Frontal cortex (tissue), 3 donors: ENCODE measurements at regions not wholly inside any gene's neighbourhood (a gene's known extent, or its start where the extent isn't known, plus 50 kb on each side); places are given as distances from the start of the nearest gene placed in this dataset.

ENCODE experiments used
- DNase-seq, 2 donors: peaks; one replicate each; pipeline ENCODE4 v3.0.0; 2012; ENCODE audit warnings: low spot score in 2 of 2
- FAIRE-seq: peaks from 2 replicates; lab custom pipeline; 2012; peaks lifted over from hg19 to GRCh38; lab: Jason Lieb, UNC
- donor health status: control.
- donor health status: control.
- donor health status: control.

DNA sequence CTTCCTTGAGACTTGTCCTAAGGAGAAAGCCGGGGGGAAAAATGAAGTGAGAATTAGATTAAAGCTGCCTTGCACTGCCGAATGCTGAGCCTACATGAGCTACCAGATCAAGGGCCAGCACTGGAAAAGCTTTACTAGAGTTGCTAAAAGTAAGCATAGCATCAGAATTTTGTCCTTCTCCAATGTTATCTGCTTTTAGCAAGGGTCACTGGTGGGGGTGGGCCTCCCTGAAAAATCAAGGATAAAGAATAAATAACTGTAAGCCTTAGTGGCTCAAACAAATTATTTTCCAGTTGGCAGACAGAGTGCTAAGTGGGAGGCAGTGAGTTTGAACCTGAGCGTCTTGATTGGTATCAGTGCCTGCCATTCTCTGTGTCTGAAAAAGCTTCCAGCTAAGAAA is 310.5 kb upstream of the PITX2 start:
- no peak for DNase-seq
- no peak for FAIRE-seq

- DNase-seq (no peak), FAIRE-seq (no peak)
Measured at GRCh38 chr4:110944501-110944900, 321.6 kb upstream of the PITX2 start.

DNA sequence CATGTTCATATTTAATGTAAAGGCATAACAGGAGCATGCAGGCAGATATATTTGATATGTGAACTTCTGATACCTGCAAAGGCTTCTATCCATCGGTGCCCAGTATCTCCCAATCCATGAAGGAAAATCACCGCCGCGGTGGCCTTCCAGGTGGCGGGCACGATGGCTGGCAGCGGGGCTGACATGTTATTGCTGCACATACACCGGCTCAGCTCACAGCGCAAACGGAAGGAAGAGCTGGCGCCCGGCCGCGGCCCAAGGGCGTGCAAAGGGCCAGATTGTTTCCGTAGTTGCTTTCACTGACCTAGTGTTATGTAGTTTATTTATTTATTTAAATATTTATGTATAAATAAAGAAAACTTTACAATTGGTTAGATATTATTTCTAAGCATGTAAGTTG is 322.7 kb upstream of the PITX2 start:
- FAIRE-seq, result no peak
- no peak for DNase-seq

DNA sequence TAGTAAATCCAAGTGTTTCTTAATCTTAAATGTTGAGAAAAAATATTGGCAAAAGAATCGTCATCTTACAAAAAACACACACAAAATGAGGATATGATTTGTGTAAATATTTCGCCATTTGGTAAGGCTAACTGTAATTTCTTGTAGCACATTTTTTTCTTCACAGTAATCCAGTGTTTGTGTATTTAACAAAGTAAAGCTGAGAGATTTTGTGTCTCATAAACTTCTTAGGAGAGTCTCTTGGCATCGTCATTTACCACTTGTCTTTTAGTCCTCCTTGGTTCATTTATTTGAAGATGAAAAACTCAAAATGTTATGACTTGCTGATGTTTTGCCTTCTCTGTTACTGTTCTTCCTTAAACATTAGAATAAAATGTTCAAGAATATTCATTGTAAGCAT is 326.7 kb upstream of the PITX2 start:
- FAIRE-seq (no peak), DNase-seq (no peak)

- DNase-seq, result no peak
- FAIRE-seq, result no peak
Measured at GRCh38 chr4:110950731-110951130, 327.9 kb upstream of the PITX2 start.

DNA sequence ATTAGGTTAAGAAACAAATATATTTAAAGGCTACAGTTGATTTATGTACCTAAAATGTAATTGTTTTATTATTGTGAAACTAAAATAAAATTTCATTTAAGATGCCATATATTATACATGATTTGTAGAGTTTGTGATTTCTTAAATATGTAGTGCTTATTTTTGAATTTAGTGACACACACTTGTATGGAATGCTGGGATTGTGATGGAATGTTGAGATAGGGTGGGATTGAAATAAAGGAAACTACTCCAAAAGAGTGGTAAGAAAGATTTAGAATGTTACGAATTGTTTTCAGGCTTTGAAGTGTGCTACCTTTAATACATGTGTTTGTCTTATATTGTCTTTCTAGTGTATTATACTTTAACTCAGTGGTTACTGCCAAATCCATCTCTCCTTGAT is 330.3 kb upstream of the PITX2 start:
- no peak for FAIRE-seq
- DNase-seq, result no peak

DNA sequence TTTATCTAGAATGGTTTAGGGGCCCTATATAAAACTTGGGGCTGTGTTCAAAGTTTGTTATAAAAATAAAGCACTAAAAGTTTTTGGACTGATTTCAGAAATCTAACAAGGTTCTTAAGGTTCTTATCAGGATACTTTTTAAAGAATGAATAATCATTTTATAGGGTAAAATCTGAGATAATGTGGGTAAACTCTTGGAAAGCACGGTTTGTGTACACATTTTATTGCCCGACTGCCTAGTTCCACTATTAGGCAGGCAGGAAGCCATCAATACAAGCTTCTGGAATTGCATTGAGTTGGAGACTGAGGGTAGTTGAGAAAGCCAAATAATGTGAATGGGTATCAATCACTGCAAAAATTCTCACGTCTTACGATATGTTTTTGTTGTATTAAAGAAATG is 331.0 kb upstream of the PITX2 start:
- DNase-seq (no peak), FAIRE-seq (no peak)

DNA sequence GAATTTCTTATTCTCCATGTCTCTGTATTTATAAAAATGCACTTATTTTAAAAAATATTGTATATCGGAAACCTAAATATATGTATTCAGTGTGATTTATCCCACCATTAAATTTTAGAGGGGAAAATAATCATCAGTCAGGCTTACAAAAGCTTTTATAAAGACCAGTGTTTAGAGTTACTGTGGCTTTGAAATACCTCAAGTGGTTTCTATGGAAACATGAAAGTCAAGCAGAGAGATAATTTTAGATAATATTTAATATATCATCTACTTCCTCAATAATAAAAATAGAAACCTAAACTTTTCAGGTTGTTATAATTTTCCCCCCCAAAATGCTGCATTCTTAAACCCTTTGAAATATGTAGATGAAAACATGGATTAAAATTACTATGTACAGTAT is 332.9 kb upstream of the PITX2 start:
- DNase-seq, result no peak
- FAIRE-seq, result no peak

DNA sequence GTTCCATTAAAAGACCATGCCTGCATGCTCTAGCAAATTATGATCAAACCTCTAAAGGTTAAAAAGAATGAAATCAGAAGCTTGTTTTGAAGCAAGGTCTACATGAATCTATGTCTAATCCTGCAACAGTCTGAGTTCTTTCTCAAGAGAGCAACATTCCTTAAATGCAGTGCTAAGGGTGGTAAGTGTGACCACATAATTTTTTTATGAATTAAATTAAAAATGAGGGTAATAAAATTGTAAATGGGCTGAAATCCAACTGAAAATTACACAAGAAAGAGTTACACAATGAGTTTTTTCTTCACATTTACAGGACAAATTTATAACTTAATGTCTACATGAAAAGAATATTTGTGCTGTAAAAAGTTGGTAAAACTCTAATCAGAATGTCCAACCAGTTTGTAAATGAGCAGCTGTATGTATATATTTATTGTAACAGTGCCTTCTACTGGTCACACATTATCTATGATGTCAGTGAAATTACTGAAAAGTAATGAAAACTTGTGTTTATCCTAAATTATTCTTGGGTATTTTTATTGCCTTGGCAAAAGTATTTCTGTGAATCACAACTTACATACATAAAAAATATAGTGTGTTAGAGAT is 336.3 kb upstream of the PITX2 start:
- no peak for DNase-seq
- no peak for FAIRE-seq

DNA sequence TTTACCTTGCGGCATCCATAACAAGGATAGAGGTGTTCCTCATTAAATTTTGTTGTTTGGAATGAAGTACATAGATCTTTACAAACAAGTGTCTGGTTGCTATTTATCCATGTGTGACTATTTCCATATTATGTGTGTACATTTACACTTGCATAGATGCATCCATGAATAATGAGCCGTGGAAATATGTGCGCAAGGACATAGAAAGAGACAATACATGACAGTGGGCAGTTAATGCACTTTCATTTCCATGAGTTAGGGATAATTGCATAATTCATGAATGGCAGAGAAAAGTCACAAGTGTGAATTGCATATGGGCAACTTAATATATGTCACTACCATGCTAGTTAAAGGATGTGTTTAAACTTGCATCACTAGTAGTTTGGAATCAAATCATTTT is 338.2 kb upstream of the PITX2 start:
- FAIRE-seq (no peak), DNase-seq (no peak)

- DNase-seq (no peak), FAIRE-seq (no peak)
Measured at GRCh38 chr4:110962616-110963015, 339.7 kb upstream of the PITX2 start.

GRCh38 chr4:110963662-110964280 is 340.9 kb upstream of the PITX2 start:
- DNase-seq (no peak), FAIRE-seq (no peak)

GRCh38 chr4:110967936-110968335 is 345.1 kb upstream of the PITX2 start:
- DNase-seq (no peak), FAIRE-seq (no peak)

DNA sequence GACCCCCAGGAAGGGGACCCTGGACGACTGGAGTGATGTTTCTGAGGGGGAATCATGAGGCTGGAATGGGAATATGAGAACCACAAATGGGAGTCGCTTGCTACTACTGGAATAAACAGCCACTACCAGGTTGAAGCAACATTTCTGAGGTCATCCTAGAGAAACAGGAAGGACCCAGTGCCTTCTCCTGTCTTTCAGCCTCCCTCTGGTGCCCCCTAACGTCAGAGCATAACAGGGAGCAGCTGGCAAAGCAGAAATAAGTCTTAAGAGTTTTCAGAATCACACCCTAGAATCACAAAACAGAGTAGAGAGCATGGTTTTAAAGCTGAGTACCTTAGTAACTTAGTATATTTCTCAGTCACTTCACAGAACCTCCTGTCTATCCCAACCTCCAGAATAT is 347.8 kb upstream of the PITX2 start:
- DNase-seq (no peak), FAIRE-seq (no peak)

DNA sequence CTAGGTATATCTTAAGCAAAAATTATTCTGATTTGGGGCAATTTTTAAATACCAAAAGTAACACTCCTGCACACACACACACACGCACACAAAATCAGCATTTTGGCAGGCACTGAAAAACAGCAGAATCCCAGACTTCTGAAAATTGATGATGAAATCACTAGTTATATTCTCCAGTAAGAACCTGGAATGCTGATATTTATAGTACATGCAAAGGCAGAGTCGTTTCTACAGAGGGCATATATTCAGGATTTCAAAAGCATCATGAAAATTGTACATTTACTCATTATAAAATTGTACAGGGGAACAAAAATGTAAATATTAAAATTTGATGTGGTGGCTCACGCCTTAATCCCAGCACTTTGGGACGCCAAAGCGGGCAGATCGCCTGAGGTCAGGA is 352.5 kb upstream of the PITX2 start:
- FAIRE-seq (no peak), DNase-seq (no peak)

- FAIRE-seq (no peak), DNase-seq (no peak)
Measured at GRCh38 chr4:110977554-110977953, 354.7 kb upstream of the PITX2 start.

DNA sequence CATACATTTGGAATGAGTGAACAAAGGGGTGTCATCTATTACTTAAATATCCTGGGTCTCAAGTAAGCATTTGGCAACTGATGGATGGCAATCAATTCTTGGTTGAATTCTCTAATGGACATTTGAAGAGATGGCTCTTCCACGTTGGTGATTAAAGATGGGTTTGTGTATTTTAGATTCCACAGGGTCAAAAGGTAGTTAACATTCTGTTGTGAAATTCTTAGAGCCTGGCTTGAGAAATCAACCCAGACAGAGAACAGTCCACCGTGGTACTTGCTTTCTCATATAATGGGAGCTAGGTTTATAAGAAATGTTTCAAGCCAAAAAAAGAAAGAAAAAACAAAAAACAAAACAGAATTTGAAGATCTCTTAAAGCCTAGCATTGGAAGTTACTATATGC is 355.9 kb upstream of the PITX2 start:
- DNase-seq, result no peak
- FAIRE-seq, result no peak

DNA sequence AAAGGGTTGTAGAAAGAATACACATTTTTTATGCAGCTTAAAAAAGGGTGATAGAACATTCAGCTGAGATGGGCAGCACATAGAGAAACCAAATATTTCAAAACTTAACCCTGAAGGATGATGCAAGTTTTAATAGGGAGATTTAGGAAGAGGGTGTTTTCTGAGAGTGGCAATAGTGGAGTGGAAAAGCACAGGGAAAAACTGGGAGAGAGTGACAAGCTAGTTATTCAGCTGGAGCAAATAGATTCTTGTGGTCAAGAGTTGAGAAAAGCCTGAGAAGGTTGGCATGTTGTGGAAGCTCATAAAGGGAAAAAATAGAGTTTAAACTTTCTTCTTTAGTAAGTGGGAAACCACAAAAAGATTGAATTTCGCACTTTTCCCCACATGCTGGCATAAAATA is 359.6 kb upstream of the PITX2 start:
- DNase-seq, result no peak
- no peak for FAIRE-seq

GRCh38 chr4:110988722-110989121 is 365.8 kb upstream of the PITX2 start:
- FAIRE-seq, result no peak

DNA sequence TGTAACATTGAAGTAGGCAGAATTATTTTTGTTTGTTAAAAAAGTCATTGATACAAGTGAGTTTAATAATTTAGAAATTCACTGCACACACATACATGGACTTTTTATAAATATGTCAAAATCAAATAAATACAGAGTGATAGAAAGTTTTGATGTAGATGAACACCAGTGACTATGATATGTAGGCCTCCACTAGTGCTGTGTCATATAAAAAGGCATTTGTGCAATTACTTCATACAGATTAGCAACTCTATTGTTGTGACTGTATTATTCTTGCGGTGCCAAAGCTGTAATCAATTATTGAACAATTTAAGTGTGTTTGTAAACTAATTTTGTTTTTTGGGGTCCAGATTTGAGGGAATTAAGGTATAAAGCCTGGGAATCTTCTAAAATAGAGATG is 366.2 kb upstream of the PITX2 start:
- no peak for DNase-seq
- no peak for FAIRE-seq

More at GRCh38 chr4:110988722-110989121, 365.8 kb upstream of the PITX2 start:
- DNase-seq, result no peak

GRCh38 chr4:110994781-110995180 is 371.9 kb upstream of the PITX2 start:
- DNase-seq, result no peak
- no peak for FAIRE-seq

DNA sequence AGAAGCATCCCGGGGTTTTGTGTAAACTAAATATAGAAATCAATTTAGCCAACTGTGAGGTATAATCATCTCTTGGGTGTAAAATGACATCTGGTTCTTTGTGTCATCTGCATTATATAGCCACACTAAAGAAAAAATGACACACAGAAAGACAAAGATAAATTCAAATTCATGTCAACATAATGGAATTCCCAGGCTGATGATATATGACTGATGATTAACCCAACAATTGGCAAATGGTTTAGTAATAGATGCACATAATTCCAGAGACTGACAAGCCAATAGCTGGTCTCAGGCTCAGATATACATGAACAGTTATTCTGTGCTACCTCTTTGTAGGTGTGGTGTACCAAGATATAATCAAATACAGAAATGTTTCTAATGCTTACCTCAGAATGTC is 375.4 kb upstream of the PITX2 start:
- FAIRE-seq, result no peak
- no peak for DNase-seq
